HG02852 (cell line): ENCODE measurements at regions not wholly inside any gene's neighbourhood (a gene's known extent, or its start where the extent isn't known, plus 50 kb on each side); places are given as distances from the start of the nearest gene placed in this dataset.

ENCODE experiments used
- ATAC-seq: cut with Tn5 transposase; IDR thresholded peaks from one replicate; pipeline ENCODE4 v1.9.1; 2021; ENCODE audit warnings: mild to moderate bottlenecking, moderate library complexity; ENCODE audit not compliant: unreplicated experiment

GRCh38 chr1:188240772-188241406 lies 1412.1 kb downstream of the PLA2G4A start:
- no peak for ATAC-seq

- no peak for ATAC-seq
These were observed 1412.9 kb downstream of the PLA2G4A start for GRCh38 chr1:188241629-188242028.

- no peak for ATAC-seq
These were observed 1414.7 kb downstream of the PLA2G4A start for GRCh38 chr1:188243456-188243855.

GRCh38 chr1:188244681-188245080 lies 1415.9 kb downstream of the PLA2G4A start:
- no peak for ATAC-seq

- ATAC-seq = no peak
These were observed 1418.5 kb downstream of the PLA2G4A start for GRCh38 chr1:188247255-188247654.

- no peak for ATAC-seq
These were observed 1421.1 kb downstream of the PLA2G4A start for GRCh38 chr1:188249811-188250210.

- no peak for ATAC-seq
These were observed 1422.3 kb downstream of the PLA2G4A start for GRCh38 chr1:188251036-188251435.

GRCh38 chr1:188261849-188262248 lies 1433.1 kb downstream of the PLA2G4A start:
- ATAC-seq = no peak

GRCh38 chr1:188269956-188270355 lies 1441.2 kb downstream of the PLA2G4A start:
- ATAC-seq = no peak

- no peak for ATAC-seq
These were observed 1441.7 kb downstream of the PLA2G4A start for GRCh38 chr1:188270497-188270896.

GRCh38 chr1:188277771-188278170 lies 1449.0 kb downstream of the PLA2G4A start:
- ATAC-seq = no peak

- ATAC-seq = no peak
These were observed 1453.2 kb downstream of the PLA2G4A start for GRCh38 chr1:188281921-188282320.

GRCh38 chr1:188295157-188295556 lies 1466.4 kb downstream of the PLA2G4A start:
- no peak for ATAC-seq

- no peak for ATAC-seq
These were observed 1474.0 kb downstream of the PLA2G4A start for GRCh38 chr1:188302746-188303145.

- no peak for ATAC-seq
These were observed 1485.9 kb downstream of the PLA2G4A start for GRCh38 chr1:188314557-188315137.

GRCh38 chr1:188317894-188318293 lies 1489.1 kb downstream of the PLA2G4A start:
- no peak for ATAC-seq

GRCh38 chr1:188325211-188325610 lies 1496.5 kb downstream of the PLA2G4A start:
- ATAC-seq = no peak

GRCh38 chr1:188343914-188344313 lies 1515.2 kb downstream of the PLA2G4A start:
- ATAC-seq = no peak

- ATAC-seq = no peak
These were observed 1521.4 kb downstream of the PLA2G4A start for GRCh38 chr1:188350104-188350503.

- no peak for ATAC-seq
These were observed 1526.3 kb downstream of the PLA2G4A start for GRCh38 chr1:188355082-188355481.

GRCh38 chr1:188355847-188356246 lies 1527.1 kb downstream of the PLA2G4A start:
- ATAC-seq = no peak

- ATAC-seq = no peak
These were observed 1530.6 kb downstream of the PLA2G4A start for GRCh38 chr1:188359315-188359714.

- no peak for ATAC-seq
These were observed 1535.2 kb downstream of the PLA2G4A start for GRCh38 chr1:188363943-188364342.
